DOHH2 (cell line): ENCODE measurements at regions not wholly inside any gene's neighbourhood (a gene's known extent, or its start where the extent isn't known, plus 50 kb on each side); places are given as distances from the start of the nearest gene placed in this dataset.

Experiments
- H3F3A ChIP-seq: fragments of 200-600 bp; sonication (generic), shearing (Covaris generic); 2 replicates; pipeline ENCODE4 v1.6.0; 2016; ENCODE audit warnings: antibody characterized with exemption, mild to moderate bottlenecking; ENCODE audit not compliant: control insufficient read depth, insufficient read depth
- H3K27ac ChIP-seq: fragments of 200-600 bp; sonication (generic); 2 replicates; pipeline ENCODE4 v1.5.1; 2014; ENCODE audit warnings: low read depth, mild to moderate bottlenecking, low read length, moderate library complexity
- H3K27me3 ChIP-seq: fragments of 200-600 bp; sonication (generic); 2 replicates; pipeline ENCODE4 v1.6.1; 2014; ENCODE audit warnings: mild to moderate bottlenecking, low read length, mixed read lengths; ENCODE audit not compliant: control insufficient read depth
- H3K36me3 ChIP-seq: fragments of 200-600 bp; sonication (generic); 2 replicates; pipeline ENCODE4 v1.6.1; 2014; ENCODE audit warnings: mild to moderate bottlenecking, low read length, moderate library complexity, mixed read lengths; ENCODE audit not compliant: control insufficient read depth
- H3K4me1 ChIP-seq: fragments of 200-600 bp; sonication (generic); 2 replicates; pipeline ENCODE4 v1.6.1; 2014; ENCODE audit warnings: mild to moderate bottlenecking, low read length, mixed read lengths; ENCODE audit not compliant: control insufficient read depth
- H3K4me2 ChIP-seq: fragments of 200-600 bp; sonication (generic); 2 replicates; pipeline ENCODE4 v1.6.0; 2014; ENCODE audit warnings: mild to moderate bottlenecking, low read length, moderate library complexity
- H3K4me3 ChIP-seq: fragments of 200-600 bp; sonication (generic); 2 replicates; pipeline ENCODE4 v1.5.1; 2014; ENCODE audit warnings: mild to moderate bottlenecking, low read length, mixed read lengths
- H3K79me2 ChIP-seq: fragments of 200-600 bp; sonication (generic); 2 replicates; pipeline ENCODE4 v1.6.1; 2014; ENCODE audit warnings: mild to moderate bottlenecking, low read length, mixed read lengths; ENCODE audit not compliant: control insufficient read depth
- H3K9me2 ChIP-seq: fragments of 200-600 bp; sonication (generic); replicated peaks from 2 replicates; pipeline ENCODE4 v1.6.1; 2014; ENCODE audit warnings: mild to moderate bottlenecking, low read length, mixed read lengths; ENCODE audit not compliant: control insufficient read depth
- H3K9me3 ChIP-seq: fragments of 200-600 bp; sonication (generic); 2 replicates; pipeline ENCODE4 v1.6.1; 2014; ENCODE audit warnings: antibody characterized with exemption, low read length, mixed read lengths; ENCODE audit not compliant: control insufficient read depth, insufficient read depth
- H4K20me1 ChIP-seq: fragments of 200-600 bp; sonication (generic); 2 replicates; pipeline ENCODE4 v1.6.0; 2014; ENCODE audit warnings: low read depth, mild to moderate bottlenecking, antibody characterized with exemption, low read length, moderate library complexity; ENCODE audit not compliant: control insufficient read depth, insufficient read depth
- EZH2phosphoT487 ChIP-seq: fragments of 200-600 bp; sonication (generic); IDR thresholded peaks from 2 replicates; pipeline ENCODE4 v1.6.1; 2017; ENCODE audit warnings: borderline replicate concordance, mild to moderate bottlenecking, antibody characterized with exemption, low read length, moderate library complexity, mixed read lengths
- TF ChIP-seq, protein P1 (sequence below): fragments of 200-600 bp; sonication (generic); IDR thresholded peaks from one replicate; pipeline ENCODE4 v1.5.1; 2014; ENCODE audit warnings: antibody characterized with exemption, mild to moderate bottlenecking, low read depth, low read length; ENCODE audit not compliant: poor library complexity, severe bottlenecking

DNA sequence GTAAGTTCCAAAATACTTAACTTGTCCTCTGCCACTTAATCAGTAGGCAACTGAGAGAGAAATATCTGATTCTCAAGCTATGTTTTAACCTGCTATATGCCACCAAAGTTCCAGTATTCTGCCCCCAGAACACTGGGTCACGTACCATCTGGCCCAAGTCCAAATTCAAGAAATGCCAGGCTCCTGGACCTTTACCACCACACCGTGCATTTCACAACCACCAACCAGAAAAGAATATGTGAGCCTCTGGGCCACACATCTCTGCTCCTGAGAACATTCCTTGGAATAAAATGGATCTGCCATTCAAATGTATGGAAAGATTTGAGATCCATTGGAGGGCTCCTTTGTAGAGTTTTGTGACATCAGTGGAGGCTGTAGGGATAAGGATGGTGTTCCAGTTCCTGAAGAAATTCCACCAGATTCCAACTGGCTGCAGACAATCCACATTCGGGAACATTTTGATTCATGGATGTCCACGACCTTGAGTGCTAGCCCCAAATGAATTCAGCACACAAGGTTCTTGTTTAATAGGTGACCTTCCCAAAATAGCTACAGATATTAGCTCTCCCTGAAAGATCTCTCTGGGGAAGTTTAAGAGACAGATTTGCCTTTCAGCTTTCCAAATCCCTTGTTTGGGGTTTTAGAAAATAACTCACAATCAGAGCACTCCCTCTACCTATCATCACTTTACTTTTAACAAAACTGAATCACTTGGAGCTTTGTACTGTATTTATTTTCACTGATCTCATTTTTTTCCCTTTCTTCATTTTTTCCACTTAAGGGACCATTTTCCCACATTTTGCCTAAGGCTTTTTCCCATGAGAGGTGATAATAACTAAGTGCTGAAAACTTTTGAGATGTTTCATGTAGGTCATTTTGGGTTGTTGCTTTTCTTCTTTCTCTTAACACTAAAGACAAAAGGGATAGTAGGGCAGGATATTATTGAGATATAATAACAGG lies 128.4 kb upstream of the ZC3H11B start:
- H3K4me3 ChIP-seq, result no peak overlapping the region
- no peaks in the 10 kb centered on the region for H3K79me2 ChIP-seq
- H3K4me1 ChIP-seq, result no peaks in the 10 kb centered on the region
- no peaks in the 10 kb centered on the region for H3K9me3 ChIP-seq
- no peak overlapping the region for H3K4me2 ChIP-seq
- H3F3A ChIP-seq, result no peaks in the 10 kb centered on the region
- no peaks in the 10 kb centered on the region for H3K9me2 ChIP-seq
- no peak overlapping the region for H3K27ac ChIP-seq
- H3K36me3 ChIP-seq, result no peaks in the 10 kb centered on the region
- no peaks in the 10 kb centered on the region for H4K20me1 ChIP-seq
- no peaks in the 10 kb centered on the region for H3K27me3 ChIP-seq
- no peak for TF ChIP-seq EZH2phosphoT487
- TF ChIP-seq, protein P1, sequence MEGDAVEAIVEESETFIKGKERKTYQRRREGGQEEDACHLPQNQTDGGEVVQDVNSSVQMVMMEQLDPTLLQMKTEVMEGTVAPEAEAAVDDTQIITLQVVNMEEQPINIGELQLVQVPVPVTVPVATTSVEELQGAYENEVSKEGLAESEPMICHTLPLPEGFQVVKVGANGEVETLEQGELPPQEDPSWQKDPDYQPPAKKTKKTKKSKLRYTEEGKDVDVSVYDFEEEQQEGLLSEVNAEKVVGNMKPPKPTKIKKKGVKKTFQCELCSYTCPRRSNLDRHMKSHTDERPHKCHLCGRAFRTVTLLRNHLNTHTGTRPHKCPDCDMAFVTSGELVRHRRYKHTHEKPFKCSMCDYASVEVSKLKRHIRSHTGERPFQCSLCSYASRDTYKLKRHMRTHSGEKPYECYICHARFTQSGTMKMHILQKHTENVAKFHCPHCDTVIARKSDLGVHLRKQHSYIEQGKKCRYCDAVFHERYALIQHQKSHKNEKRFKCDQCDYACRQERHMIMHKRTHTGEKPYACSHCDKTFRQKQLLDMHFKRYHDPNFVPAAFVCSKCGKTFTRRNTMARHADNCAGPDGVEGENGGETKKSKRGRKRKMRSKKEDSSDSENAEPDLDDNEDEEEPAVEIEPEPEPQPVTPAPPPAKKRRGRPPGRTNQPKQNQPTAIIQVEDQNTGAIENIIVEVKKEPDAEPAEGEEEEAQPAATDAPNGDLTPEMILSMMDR, result no peak

GRCh38 chr1:219733511-219734174 lies 120.7 kb upstream of the ZC3H11B start:
- no peak overlapping the region for H3K4me2 ChIP-seq
- no peaks in the 10 kb centered on the region for H3K9me2 ChIP-seq
- no peaks in the 10 kb centered on the region for H4K20me1 ChIP-seq
- H3K4me1 ChIP-seq, result no peaks in the 10 kb centered on the region
- no peak overlapping the region for H3K4me3 ChIP-seq
- no peaks in the 10 kb centered on the region for H3K79me2 ChIP-seq
- H3K9me3 ChIP-seq, result no peaks in the 10 kb centered on the region
- H3F3A ChIP-seq, result no peaks in the 10 kb centered on the region
- H3K27me3 ChIP-seq, result no peaks in the 10 kb centered on the region
- TF ChIP-seq EZH2phosphoT487, result no peak
- TF ChIP-seq, protein P1, result no peak
- H3K27ac ChIP-seq, result no peak overlapping the region
- H3K36me3 ChIP-seq, result no peaks in the 10 kb centered on the region

- Histone ChIP-seq H3F3A (no peaks in the 10 kb centered on the region), H3K9me3 (no peaks in the 10 kb centered on the region), H3K27ac (no peak overlapping the region), H3K4me2 (no peak overlapping the region), H3K27me3 (no peaks in the 10 kb centered on the region), H3K36me3 (no peaks in the 10 kb centered on the region), H3K9me2 (no peaks in the 10 kb centered on the region), H3K4me3 (no peak overlapping the region), H3K79me2 (no peaks in the 10 kb centered on the region), H4K20me1 (no peaks in the 10 kb centered on the region), H3K4me1 (no peaks in the 10 kb centered on the region)
- no peak for TF ChIP-seq EZH2phosphoT487
- TF ChIP-seq, protein P1, result no peak
Observed at GRCh38 chr1:219732814-219733491, 120.0 kb upstream of the ZC3H11B start.
